ENCODE measurements at regions not wholly inside any gene's neighbourhood (a gene's known extent, or its start where the extent isn't known, plus 50 kb on each side); places are given as distances from the start of the nearest gene placed in this dataset.

DNA sequence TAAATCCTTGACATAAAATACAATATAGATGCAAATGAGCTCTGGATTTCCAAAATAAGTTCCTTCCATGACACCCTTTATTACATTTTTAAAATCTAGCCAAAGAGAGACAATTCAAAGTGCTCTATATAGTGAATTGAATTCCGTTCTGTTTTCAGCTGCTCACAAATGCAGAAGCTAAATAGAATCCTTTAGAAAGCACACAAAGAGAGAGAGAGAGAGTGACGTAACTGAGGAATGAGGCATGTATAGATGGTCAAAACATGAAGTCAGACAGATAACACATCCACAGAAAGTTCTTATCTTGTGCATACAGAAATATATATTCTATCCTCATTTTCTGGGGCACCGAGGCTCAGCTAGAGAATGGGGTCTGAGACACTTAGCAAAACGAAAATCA lies 344.7 kb upstream of the NETO1 start:
- ChIA-PET CTCF (no interaction called here), RAD21 (ENCODE audit: unreplicated experiment) (no interaction called here), SMC1A (ENCODE audit: uncharacterized antibody, unreplicated experiment) (no interaction called here), POLR2A (no interaction called here)
- BruUV-seq (replicated peaks), result no TSS peak
- DNase-seq (ENCODE audit: low read depth, low spot score) (no peak), FAIRE-seq (no peak), ATAC-seq (no peak)
- no peak for TF ChIP-seq HDAC2 (IDR thresholded peaks at IDR 0.05)
- H3K36me3 ChIP-seq (ENCODE audit: control insufficient read depth in 2 of 2, insufficient read depth in 2 of 2, low read length in 1 of 2), result no peaks in the 10 kb centered on the region
- in situ Hi-C loops (cut with MboI) (no loop called here), intact Hi-C loops (cut with micrococcal nuclease; ENCODE audit: unreplicated experiment) (no loop called here)
- H3K4me2 ChIP-seq (ENCODE audit: control insufficient read depth, insufficient read depth), result no peak overlapping the region
- no peaks in the 10 kb centered on the region for H3K79me2 ChIP-seq (ENCODE audit: control insufficient read depth, insufficient read depth, low read length)
- no peak overlapping the region for H2AFZ ChIP-seq (ENCODE audit: control insufficient read depth, low read depth, low read length)
- H3K9ac ChIP-seq (ENCODE audit: control insufficient read depth, insufficient read depth, low read length), result no peak overlapping the region
- H4K20me1 ChIP-seq (ENCODE audit: control insufficient read depth, insufficient read depth), result no peaks in the 10 kb centered on the region
- no peaks in the 10 kb centered on the region for H3K4me1 ChIP-seq (ENCODE audit: control insufficient read depth, insufficient read depth, low read length)
- 0% methylated on average over 4 of the region's 4 CpGs for WGBS (ENCODE audit: insufficient coverage, insufficient replicate concordance, low lambda C conversion rate, missing lambda C conversion rate)
- H3K4me3 ChIP-seq, result no peak overlapping the region
- no peaks in the 10 kb centered on the region for H3K27me3 ChIP-seq (replicated peaks in 1 of 2; ENCODE audit: control insufficient read depth in 2 of 2, insufficient read depth in 2 of 2, low read length in 1 of 2)
- no peak overlapping the region for H3K27ac ChIP-seq (ENCODE audit: control insufficient read depth, insufficient read depth)
- no peaks in the 10 kb centered on the region for H3K9me3 ChIP-seq (replicated peaks; ENCODE audit: control insufficient read depth, insufficient read depth, low read length)

DNA sequence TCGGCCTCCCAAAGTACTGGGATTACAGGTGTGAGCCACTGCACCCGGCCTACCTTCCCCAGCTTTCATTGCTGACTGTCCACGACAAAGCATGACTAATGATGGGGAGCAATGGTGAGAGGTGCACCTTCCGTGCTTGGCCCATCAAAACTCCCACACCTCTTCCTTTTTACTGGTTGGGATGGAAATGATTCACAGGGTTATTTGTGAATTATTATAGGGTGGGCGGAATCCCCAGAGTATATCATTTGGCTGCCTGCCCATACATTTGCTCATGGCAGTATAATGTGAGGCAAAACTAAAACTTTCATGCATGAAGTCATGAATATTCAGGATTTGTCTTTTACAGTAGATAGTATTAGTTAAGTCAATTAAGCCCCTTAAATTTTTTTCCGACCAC lies 334.2 kb upstream of the NETO1 start:
- TF ChIP-seq, protein P1, sequence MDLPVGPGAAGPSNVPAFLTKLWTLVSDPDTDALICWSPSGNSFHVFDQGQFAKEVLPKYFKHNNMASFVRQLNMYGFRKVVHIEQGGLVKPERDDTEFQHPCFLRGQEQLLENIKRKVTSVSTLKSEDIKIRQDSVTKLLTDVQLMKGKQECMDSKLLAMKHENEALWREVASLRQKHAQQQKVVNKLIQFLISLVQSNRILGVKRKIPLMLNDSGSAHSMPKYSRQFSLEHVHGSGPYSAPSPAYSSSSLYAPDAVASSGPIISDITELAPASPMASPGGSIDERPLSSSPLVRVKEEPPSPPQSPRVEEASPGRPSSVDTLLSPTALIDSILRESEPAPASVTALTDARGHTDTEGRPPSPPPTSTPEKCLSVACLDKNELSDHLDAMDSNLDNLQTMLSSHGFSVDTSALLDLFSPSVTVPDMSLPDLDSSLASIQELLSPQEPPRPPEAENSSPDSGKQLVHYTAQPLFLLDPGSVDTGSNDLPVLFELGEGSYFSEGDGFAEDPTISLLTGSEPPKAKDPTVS (IDR thresholded peaks at IDR 0.05; ENCODE audit: low read depth, low read length), result no peak
- TF ChIP-seq RELA (IDR thresholded peaks at IDR 0.05; ENCODE audit: borderline replicate concordance, partially characterized antibody), result no peak
- no peak for TF ChIP-seq CHD2 (IDR thresholded peaks at IDR 0.05; ENCODE audit: borderline replicate concordance, low read depth, low read length)
- TF ChIP-seq, protein P2, sequence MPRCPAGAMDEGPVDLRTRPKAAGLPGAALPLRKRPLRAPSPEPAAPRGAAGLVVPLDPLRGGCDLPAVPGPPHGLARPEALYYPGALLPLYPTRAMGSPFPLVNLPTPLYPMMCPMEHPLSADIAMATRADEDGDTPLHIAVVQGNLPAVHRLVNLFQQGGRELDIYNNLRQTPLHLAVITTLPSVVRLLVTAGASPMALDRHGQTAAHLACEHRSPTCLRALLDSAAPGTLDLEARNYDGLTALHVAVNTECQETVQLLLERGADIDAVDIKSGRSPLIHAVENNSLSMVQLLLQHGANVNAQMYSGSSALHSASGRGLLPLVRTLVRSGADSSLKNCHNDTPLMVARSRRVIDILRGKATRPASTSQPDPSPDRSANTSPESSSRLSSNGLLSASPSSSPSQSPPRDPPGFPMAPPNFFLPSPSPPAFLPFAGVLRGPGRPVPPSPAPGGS (IDR thresholded peaks at IDR 0.05; ENCODE audit: borderline replicate concordance, insufficient read depth, low read depth, low read length, poor library complexity, severe bottlenecking), result no peak
- H3K4me3 ChIP-seq, result no peak overlapping the region
- H3K27me3 ChIP-seq (replicated peaks in 1 of 2; ENCODE audit: control insufficient read depth in 2 of 2, insufficient read depth in 2 of 2, low read length in 1 of 2), result no peaks in the 10 kb centered on the region
- ChIA-PET RAD21 (ENCODE audit: unreplicated experiment) (no interaction called here), POLR2A (no interaction called here), SMC1A (ENCODE audit: uncharacterized antibody, unreplicated experiment) (no interaction called here), CTCF (no interaction called here)
- H3K79me2 ChIP-seq (ENCODE audit: control insufficient read depth, insufficient read depth, low read length), result no peaks in the 10 kb centered on the region
- no peak overlapping the region for H3K27ac ChIP-seq (ENCODE audit: control insufficient read depth, insufficient read depth)
- WGBS (ENCODE audit: insufficient coverage, insufficient replicate concordance, low lambda C conversion rate, missing lambda C conversion rate), result 0% methylated on average over 6 of the region's 6 CpGs
- intact Hi-C loops (cut with micrococcal nuclease; ENCODE audit: unreplicated experiment), result no loop called here
- no peak for DNase-seq (ENCODE audit: low read depth, low spot score)
- in situ Hi-C loops (cut with MboI), result no loop called here
- H3K9me3 ChIP-seq (replicated peaks; ENCODE audit: control insufficient read depth, insufficient read depth, low read length), result no peaks in the 10 kb centered on the region
- no peak for FAIRE-seq
- no peak for ATAC-seq
- H3K36me3 ChIP-seq (ENCODE audit: control insufficient read depth in 2 of 2, insufficient read depth in 2 of 2, low read length in 1 of 2), result no peaks in the 10 kb centered on the region
- no peak overlapping the region for H3K4me2 ChIP-seq (ENCODE audit: control insufficient read depth, insufficient read depth)
- no peak overlapping the region for H2AFZ ChIP-seq (ENCODE audit: control insufficient read depth, low read depth, low read length)
- no TSS peak for BruUV-seq (replicated peaks)
- H3K9ac ChIP-seq (ENCODE audit: control insufficient read depth, insufficient read depth, low read length), result no peak overlapping the region
- H3K4me1 ChIP-seq (ENCODE audit: control insufficient read depth, insufficient read depth, low read length), result no peaks in the 10 kb centered on the region
- H4K20me1 ChIP-seq (ENCODE audit: control insufficient read depth, insufficient read depth), result no peaks in the 10 kb centered on the region
